Gastrocnemius medialis (tissue), 4 donors: ENCODE measurements at regions not wholly inside any gene's neighbourhood (a gene's known extent, or its start where the extent isn't known, plus 50 kb on each side); places are given as distances from the start of the nearest gene placed in this dataset.

Experiments used
- ATAC-seq, 2 donors: fragments of 150-250 bp; one replicate each; pipeline ENCODE4 v1.9.1; 2016
- DNase-seq, 2 donors: peaks; one replicate each; pipeline ENCODE4 v3.0.0-alpha.2; 2019
- H3K27ac ChIP-seq, 4 donors: fragments of 200-600 bp; sonication (generic); 1 replicate in 1 of 4; 2 replicates in 3 of 4; pipeline ENCODE4 v1.5.1; 2016 to 2018; ENCODE audit warnings: mild to moderate bottlenecking in 2 of 4, moderate library complexity in 1 of 4
- H3K27me3 ChIP-seq, 3 donors: fragments of 200-600 bp; sonication (generic) in 2 of 3; 1 replicate in 1 of 3; 2 replicates in 2 of 3; pipeline versions ENCODE4 v1.5.1 to v1.6.0; 2016 to 2019; ENCODE audit warnings: mild to moderate bottlenecking in 1 of 3, moderate library complexity in 1 of 3
- H3K36me3 ChIP-seq, 2 donors: fragments of 200-600 bp; sonication (generic) in 1 of 2; one replicate each; pipeline ENCODE4 v1.5.1; 2017 to 2018
- H3K4me1 ChIP-seq, 2 donors: fragments of 200-600 bp; sonication (generic) in 1 of 2; one replicate each; pipeline ENCODE4 v1.5.1; 2016 to 2017; ENCODE audit warnings: mild to moderate bottlenecking in 2 of 2
- H3K4me3 ChIP-seq, 4 donors: fragments of 200-600 bp; sonication (generic) in 3 of 4; 1 replicate in 1 of 4; 2 replicates in 3 of 4; pipeline ENCODE4 v1.5.1; 2016 to 2019; ENCODE audit warnings: mild to moderate bottlenecking in 2 of 4
- H3K9me3 ChIP-seq, 3 donors: fragments of 200-600 bp; sonication (generic) in 2 of 3; 1 replicate in 1 of 3; 2 replicates in 2 of 3; pipeline ENCODE4 v1.5.1; 2016 to 2019
- CTCF ChIP-seq, 5 experiments: fragments of 450-650 bp in 3 of 5; fragments of 200-600 bp in 2 of 5; sonication (generic) in 2 of 5; IDR thresholded peaks in 4 of 5; conservative IDR thresholded peaks in 1 of 5; 1 replicate in 4 of 5; 2 replicates in 1 of 5; pipeline ENCODE4 v1.5.1; 2016 to 2019; ENCODE audit warnings: antibody characterized with exemption in 5 of 5, mild to moderate bottlenecking in 3 of 5, moderate library complexity in 3 of 5
- POLR2A ChIP-seq, 2 donors: fragments of 450-650 bp; IDR thresholded peaks; one replicate each; pipeline ENCODE4 v1.6.1; 2017; ENCODE audit warnings: antibody characterized with exemption in 2 of 2, mild to moderate bottlenecking in 2 of 2, moderate library complexity in 2 of 2
- in situ Hi-C, 4 donors: fragments of 200-750 bp; cut with MboI; loops; one replicate each; pipeline versions ENCODE4 v1.15.0 to v1.8.0; 2017; ENCODE audit warnings: low sequenced_read_pairs in 4 of 4
- intact Hi-C: fragments of 100-400 bp; cut with DNase I; formaldehyde crosslinking; loops from one replicate; pipeline ENCODE4 v1.15.1; 2023; ENCODE audit warnings: low total_unique reads

- Histone ChIP-seq H3K4me1 (no peaks in the 10 kb centered on the region), H3K9me3 (no peaks in the 10 kb centered on the region), H3K27me3 (no peaks in the 10 kb centered on the region), H3K27ac (no peak overlapping the region), H3K36me3 (no peaks in the 10 kb centered on the region), H3K4me3 (no peak overlapping the region)
- TF ChIP-seq CTCF (IDR thresholded peaks at IDR 0.05 in 4 of 5, conservative IDR thresholded peaks at IDR 0.05 in 1 of 5) (no peak), POLR2A (IDR thresholded peaks at IDR 0.05) (no peak)
- in situ Hi-C loops, result loop anchor here in 1 of 4 donors (10.0 kb wide), 1 partner anchor 141 kb away; no protein-coding TSS in a partner anchor
- intact Hi-C loops, result no loop called here
- ATAC-seq, result no peak
- no peak for DNase-seq
Measured at GRCh38 chr18:24593886-24594285, 133.4 kb downstream of the HRH4 start.

GRCh38 chr18:24595561-24596031 is 135.2 kb downstream of the HRH4 start:
- in situ Hi-C loops, result loop anchor here in 2 of 4 donors (5.0 to 10.0 kb wide), 2 partner anchors 132 to 139 kb away; no protein-coding TSS in a partner anchor
- Histone ChIP-seq H3K4me3 (no peak overlapping the region), H3K9me3 (no peaks in the 10 kb centered on the region), H3K4me1 (no peaks in the 10 kb centered on the region), H3K27me3 (no peaks in the 10 kb centered on the region), H3K36me3 (no peaks in the 10 kb centered on the region), H3K27ac (no peak overlapping the region)
- no peak for DNase-seq
- no peak for ATAC-seq
- TF ChIP-seq POLR2A (IDR thresholded peaks at IDR 0.05), result no peak
- no peak for TF ChIP-seq CTCF (IDR thresholded peaks at IDR 0.05 in 4 of 5, conservative IDR thresholded peaks at IDR 0.05 in 1 of 5)
- intact Hi-C loops, result no loop called here

- intact Hi-C loops, result loop anchor here (1.0 kb wide), 1 partner anchor 126 kb away; no protein-coding TSS in a partner anchor
- H3K9me3 ChIP-seq, result no peaks in the 10 kb centered on the region
- no peaks in the 10 kb centered on the region for H3K4me1 ChIP-seq
- H3K4me3 ChIP-seq, result no peak overlapping the region
- no peak overlapping the region for H3K27ac ChIP-seq
- in situ Hi-C loops, result loop anchor here in 2 of 4 donors (5.0 to 10.0 kb wide), 2 partner anchors 125 to 127 kb away; no protein-coding TSS in a partner anchor
- TF ChIP-seq POLR2A (IDR thresholded peaks at IDR 0.05), result no peak
- TF ChIP-seq CTCF (IDR thresholded peaks at IDR 0.05 in 4 of 5, conservative IDR thresholded peaks at IDR 0.05 in 1 of 5), result peak in 4 of 5 experiments; percentile 24 to 56 (median 36)
- H3K27me3 ChIP-seq, result no peaks in the 10 kb centered on the region
- ATAC-seq, result no peak
- DNase-seq, result no peak
- no peaks in the 10 kb centered on the region for H3K36me3 ChIP-seq
Measured at GRCh38 chr18:24600076-24600654, 139.7 kb downstream of the HRH4 start.

GRCh38 chr18:24601585-24601984 is 141.1 kb downstream of the HRH4 start:
- intact Hi-C loops, result no loop called here
- H3K27ac ChIP-seq, result no peak overlapping the region
- H3K4me1 ChIP-seq, result no peaks in the 10 kb centered on the region
- in situ Hi-C loops, result loop anchor here in 2 of 4 donors (5.0 to 10.0 kb wide), 2 partner anchors 123 to 126 kb away; no protein-coding TSS in a partner anchor
- no peak overlapping the region for H3K4me3 ChIP-seq
- no peak for DNase-seq
- TF ChIP-seq CTCF (IDR thresholded peaks at IDR 0.05 in 4 of 5, conservative IDR thresholded peaks at IDR 0.05 in 1 of 5) (no peak), POLR2A (IDR thresholded peaks at IDR 0.05) (no peak)
- no peaks in the 10 kb centered on the region for H3K27me3 ChIP-seq
- ATAC-seq, result no peak
- no peaks in the 10 kb centered on the region for H3K9me3 ChIP-seq
- H3K36me3 ChIP-seq, result no peaks in the 10 kb centered on the region
